ENCODE measurements at regions not wholly inside any gene's neighbourhood (a gene's known extent, or its start where the extent isn't known, plus 50 kb on each side); places are given as distances from the start of the nearest gene placed in this dataset.

- intact Hi-C loops (cut with DNase I): no loop called here
- DNase-seq (no peak), ATAC-seq (no peak)
- TF ChIP-seq, protein P1, sequence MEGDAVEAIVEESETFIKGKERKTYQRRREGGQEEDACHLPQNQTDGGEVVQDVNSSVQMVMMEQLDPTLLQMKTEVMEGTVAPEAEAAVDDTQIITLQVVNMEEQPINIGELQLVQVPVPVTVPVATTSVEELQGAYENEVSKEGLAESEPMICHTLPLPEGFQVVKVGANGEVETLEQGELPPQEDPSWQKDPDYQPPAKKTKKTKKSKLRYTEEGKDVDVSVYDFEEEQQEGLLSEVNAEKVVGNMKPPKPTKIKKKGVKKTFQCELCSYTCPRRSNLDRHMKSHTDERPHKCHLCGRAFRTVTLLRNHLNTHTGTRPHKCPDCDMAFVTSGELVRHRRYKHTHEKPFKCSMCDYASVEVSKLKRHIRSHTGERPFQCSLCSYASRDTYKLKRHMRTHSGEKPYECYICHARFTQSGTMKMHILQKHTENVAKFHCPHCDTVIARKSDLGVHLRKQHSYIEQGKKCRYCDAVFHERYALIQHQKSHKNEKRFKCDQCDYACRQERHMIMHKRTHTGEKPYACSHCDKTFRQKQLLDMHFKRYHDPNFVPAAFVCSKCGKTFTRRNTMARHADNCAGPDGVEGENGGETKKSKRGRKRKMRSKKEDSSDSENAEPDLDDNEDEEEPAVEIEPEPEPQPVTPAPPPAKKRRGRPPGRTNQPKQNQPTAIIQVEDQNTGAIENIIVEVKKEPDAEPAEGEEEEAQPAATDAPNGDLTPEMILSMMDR (IDR thresholded peaks at IDR 0.05): no peak
- no peak overlapping the region for H3K4me3 ChIP-seq
- no peak overlapping the region for H3K27ac ChIP-seq
- no peaks in the 10 kb centered on the region for H3K4me1 ChIP-seq
- no peaks in the 10 kb centered on the region for H3K36me3 ChIP-seq
- H3K9me3 ChIP-seq: no peaks in the 10 kb centered on the region
- peaks cover 0 to 6% of the 10 kb centered on the region in 2 donors for H3K27me3 ChIP-seq
Observed at GRCh38 chr2:224310943-224311625, 90.8 kb downstream of the FAM124B start.

GRCh38 chr2:224309176-224309575, 92.7 kb downstream of the FAM124B start:
- H3K27me3 ChIP-seq: peaks cover 0 to 6% of the 10 kb centered on the region in 2 donors
- TF ChIP-seq, protein P1 (IDR thresholded peaks at IDR 0.05): no peak
- H3K9me3 ChIP-seq: no peaks in the 10 kb centered on the region
- ATAC-seq (no peak), DNase-seq (no peak)
- intact Hi-C loops (cut with DNase I): no loop called here
- no peak overlapping the region for H3K4me3 ChIP-seq
- no peak overlapping the region for H3K27ac ChIP-seq
- H3K4me1 ChIP-seq: no peaks in the 10 kb centered on the region
- no peaks in the 10 kb centered on the region for H3K36me3 ChIP-seq

- TF ChIP-seq, protein P1 (IDR thresholded peaks at IDR 0.05): no peak
- intact Hi-C loops (cut with DNase I): no loop called here
- no peak for DNase-seq
- Histone ChIP-seq H3K27me3 (peaks cover 0 to 6% of the 10 kb centered on the region in 2 donors), H3K9me3 (no peaks in the 10 kb centered on the region), H3K4me3 (no peak overlapping the region), H3K4me1 (no peaks in the 10 kb centered on the region), H3K27ac (no peak overlapping the region), H3K36me3 (no peaks in the 10 kb centered on the region)
- ATAC-seq: no peak
Observed at GRCh38 chr2:224308272-224308911, 93.5 kb downstream of the FAM124B start.

GRCh38 chr2:224302952-224303351, 99.0 kb downstream of the FAM124B start:
- Histone ChIP-seq H3K4me1 (no peaks in the 10 kb centered on the region), H3K9me3 (no peaks in the 10 kb centered on the region), H3K4me3 (no peak overlapping the region), H3K27me3 (no peaks in the 10 kb centered on the region), H3K27ac (no peak overlapping the region), H3K36me3 (no peaks in the 10 kb centered on the region)
- intact Hi-C loops (cut with DNase I): no loop called here
- no peak for DNase-seq
- TF ChIP-seq, protein P1 (IDR thresholded peaks at IDR 0.05): no peak
- ATAC-seq: no peak

DNA sequence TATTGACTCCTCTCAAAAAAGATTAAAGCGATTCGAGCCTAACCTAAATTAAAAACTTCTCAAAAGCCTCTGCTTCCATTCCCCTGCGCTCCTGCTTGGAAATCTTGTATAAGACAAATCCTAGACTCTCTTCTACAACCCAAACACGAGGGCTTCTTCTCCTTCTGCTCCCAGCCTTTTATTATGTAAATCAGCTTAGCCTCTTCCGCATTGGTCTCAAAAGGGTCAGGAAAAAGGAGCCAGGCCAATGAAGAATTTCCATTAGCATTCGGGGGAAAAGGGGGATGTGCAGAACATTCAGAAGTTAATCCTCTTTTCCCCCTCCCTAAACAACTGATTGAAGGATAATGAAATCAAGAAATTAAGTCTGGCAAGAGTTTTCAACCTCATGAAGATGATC, 107.9 kb downstream of the FAM124B start:
- DNase-seq: no peak
- no peaks in the 10 kb centered on the region for H3K4me1 ChIP-seq
- H3K4me3 ChIP-seq: no peak overlapping the region
- no peak for ATAC-seq
- no peaks in the 10 kb centered on the region for H3K36me3 ChIP-seq
- peaks cover 11 to 13% of the 10 kb centered on the region in 2 donors for H3K27me3 ChIP-seq
- TF ChIP-seq, protein P1 (IDR thresholded peaks at IDR 0.05): no peak
- no peak overlapping the region for H3K27ac ChIP-seq
- H3K9me3 ChIP-seq: no peaks in the 10 kb centered on the region
- intact Hi-C loops (cut with DNase I): no loop called here
